Kidney (tissue), 13 donors: ENCODE measurements at regions not wholly inside any gene's neighbourhood (a gene's known extent, or its start where the extent isn't known, plus 50 kb on each side); places are given as distances from the start of the nearest gene placed in this dataset.
A peak's percentile ranks its signal among the peaks of the same experiment; 100 is the strongest.

ENCODE experiments used
- DNase-seq, 5 donors: peaks; one replicate each; pipeline ENCODE4 v3.0.0-alpha.2; 2013 to 2020
- FAIRE-seq: peaks from 2 replicates; lab custom pipeline; 2012; peaks lifted over from hg19 to GRCh38; lab: Jason Lieb, UNC
- H3K27ac ChIP-seq, 2 donors: one replicate each; pipeline ENCODE4 v1.7.0; 2013; ENCODE audit warnings: low read depth in 2 of 2, low read length in 2 of 2, inconsistent platforms in 1 of 2
- H3K27me3 ChIP-seq: one replicate; pipeline ENCODE4 v1.7.1; 2013; ENCODE audit warnings: low read length, inconsistent platforms; ENCODE audit not compliant: control insufficient read depth, insufficient read depth
- H3K36me3 ChIP-seq, 3 donors: one replicate each; pipeline versions ENCODE4 v1.7.0 to v1.7.1; 2013; ENCODE audit warnings: low read length in 3 of 3, control low read depth in 1 of 3, inconsistent platforms in 1 of 3; ENCODE audit not compliant: insufficient read depth in 3 of 3, control insufficient read depth in 2 of 3
- H3K4me1 ChIP-seq, 3 donors: one replicate each; pipeline versions ENCODE4 v1.7.0 to v1.7.1; 2013; ENCODE audit warnings: low read length in 3 of 3, inconsistent platforms in 1 of 3, low read depth in 1 of 3; ENCODE audit not compliant: control insufficient read depth in 2 of 3, insufficient read depth in 2 of 3
- H3K4me3 ChIP-seq, 3 donors: one replicate each; pipeline versions ENCODE4 v1.7.0 to v1.8.1; 2013; ENCODE audit warnings: low read length in 3 of 3, control low read depth in 1 of 3, inconsistent platforms in 1 of 3
- H3K9ac ChIP-seq, 3 donors: one replicate each; pipeline versions ENCODE4 v1.7.0 to v1.7.1; 2013; ENCODE audit warnings: low read length in 3 of 3, control low read depth in 1 of 3, inconsistent platforms in 1 of 3
- H3K9me3 ChIP-seq, 3 donors: one replicate each; pipeline versions ENCODE4 v1.7.0 to v1.7.1; 2013; ENCODE audit warnings: low read length in 3 of 3, control low read depth in 1 of 3, inconsistent platforms in 1 of 3; ENCODE audit not compliant: control insufficient read depth in 2 of 3, insufficient read depth in 1 of 3
- CTCF ChIP-seq: IDR thresholded peaks from 3 replicates; pipeline ENCODE4 v1.5.1; 2012; ENCODE audit warnings: mild to moderate bottlenecking, moderate library complexity, borderline replicate concordance; ENCODE audit not compliant: insufficient read depth; ENCODE audit errors: extremely low read depth
- intact Hi-C: fragments of 100-400 bp; cut with DNase I; formaldehyde crosslinking; loops from one replicate; pipeline ENCODE4 v1.11.1; 2022
- donor health status: control.
- donor health status: control.
- donor health status: control.
- donor health status: control.
- donor health status: control.
- donor health status: DM: yes; HTN: yes; CAD: no.
- donor health status: Normal renal cell carcinoma (clear cell type).

- Histone ChIP-seq H3K27ac (no peak overlapping the region), H3K4me1 (peaks cover 6 to 7% (median 6%) of the 10 kb centered on the region in 3 donors), H3K9ac (no peak overlapping the region), H3K27me3 (no peaks in the 10 kb centered on the region), H3K4me3 (no peak overlapping the region), H3K36me3 (no peaks in the 10 kb centered on the region), H3K9me3 (no peaks in the 10 kb centered on the region)
- FAIRE-seq (no peak), DNase-seq (peak in 1 of 5 donors; percentile 2)
- intact Hi-C loops, result no loop called here
- no peak for TF ChIP-seq CTCF
Measured at GRCh38 chr6:43871933-43872332, 101.9 kb downstream of the VEGFA start.

GRCh38 chr6:43871284-43871683, 101.3 kb downstream of the VEGFA start:
- no peak overlapping the region for H3K9ac ChIP-seq
- no peaks in the 10 kb centered on the region for H3K36me3 ChIP-seq
- no peak overlapping the region for H3K4me3 ChIP-seq
- TF ChIP-seq CTCF, result no peak
- no peaks in the 10 kb centered on the region for H3K9me3 ChIP-seq
- H3K27ac ChIP-seq, result no peak overlapping the region
- peaks cover 6 to 7% (median 6%) of the 10 kb centered on the region in 3 donors for H3K4me1 ChIP-seq
- intact Hi-C loops, result no loop called here
- DNase-seq, result no peak
- no peak for FAIRE-seq
- H3K27me3 ChIP-seq, result no peaks in the 10 kb centered on the region

- Histone ChIP-seq H3K27ac (no peak overlapping the region), H3K9me3 (no peaks in the 10 kb centered on the region), H3K9ac (no peak overlapping the region), H3K4me3 (no peak overlapping the region), H3K4me1 (peaks cover 6 to 7% (median 6%) of the 10 kb centered on the region in 3 donors), H3K27me3 (no peaks in the 10 kb centered on the region), H3K36me3 (no peaks in the 10 kb centered on the region)
- TF ChIP-seq CTCF, result no peak
- FAIRE-seq, result no peak
- intact Hi-C loops, result no loop called here
- peak in 1 of 5 donors; percentile 66 for DNase-seq
Measured at GRCh38 chr6:43870660-43871061, 100.7 kb downstream of the VEGFA start.
